DMS53 treated with DMSO at 0.1 percent for 48 hours (cell line): ENCODE measurements at regions not wholly inside any gene's neighbourhood (a gene's known extent, or its start where the extent isn't known, plus 50 kb on each side); places are given as distances from the start of the nearest gene placed in this dataset.
"Not testable (repeated sequence)": the region's sequence is repeated elsewhere in the genome, so short reads cannot be mapped to it uniquely, and the experiment has no call there.

Experiments
- DNase-seq: peaks from one replicate; lab custom pipeline; 2025; ENCODE audit not compliant: unreplicated experiment; lab: John Stamatoyannopoulos, UW

- no peak for DNase-seq
Measured at GRCh38 chr3:88657459-88657858, 450.0 kb upstream of the EPHA3 start.

- DNase-seq = no peak
Measured at GRCh38 chr3:88661433-88661824, 446.0 kb upstream of the EPHA3 start.

GRCh38 chr3:88668180-88668579 is 439.2 kb upstream of the EPHA3 start:
- no peak for DNase-seq

DNA sequence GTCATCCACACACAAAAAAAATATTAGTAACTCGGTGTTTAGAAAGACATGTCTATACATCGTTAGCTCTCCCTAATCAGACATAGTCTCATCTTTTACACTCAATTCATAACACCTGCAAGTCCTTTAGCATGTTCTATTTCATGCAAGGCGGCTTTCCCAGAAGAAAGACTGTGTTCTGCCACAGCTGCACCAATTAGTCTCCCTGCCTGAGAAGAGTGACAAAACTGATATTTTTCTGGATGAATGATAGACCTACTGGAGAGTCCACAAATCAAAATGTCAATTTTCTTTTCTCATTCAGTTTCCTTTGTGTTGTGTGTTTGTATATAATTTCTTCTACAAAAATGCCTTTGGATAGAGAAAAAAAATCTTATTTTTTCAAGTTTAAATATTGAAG is 435.8 kb upstream of the EPHA3 start:
- DNase-seq = no peak

- DNase-seq = no peak
Measured at GRCh38 chr3:88677298-88677697, 430.1 kb upstream of the EPHA3 start.

DNA sequence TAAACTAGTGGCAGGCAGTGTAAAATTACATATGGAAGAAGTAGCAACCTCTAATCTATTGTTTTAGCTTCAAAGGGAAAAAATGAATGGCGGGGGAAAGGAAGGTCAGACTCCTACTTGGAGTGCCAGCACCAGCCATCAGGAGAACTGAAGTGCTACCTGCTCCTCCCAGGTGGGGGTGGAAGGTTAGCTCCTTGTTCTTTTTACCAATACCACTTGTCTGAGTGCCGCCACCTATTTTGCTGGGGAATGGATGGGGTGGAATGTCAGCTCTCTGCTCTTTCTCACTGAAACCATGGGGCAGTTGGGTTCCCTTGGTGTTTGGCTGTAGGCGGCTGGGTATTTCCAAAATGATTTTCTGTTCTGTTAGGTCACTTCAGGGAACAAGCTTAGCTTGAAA is 428.7 kb upstream of the EPHA3 start:
- no peak for DNase-seq

GRCh38 chr3:88690287-88690686 is 417.1 kb upstream of the EPHA3 start:
- no peak for DNase-seq

GRCh38 chr3:88691081-88691480 is 416.3 kb upstream of the EPHA3 start:
- DNase-seq = no peak

DNA sequence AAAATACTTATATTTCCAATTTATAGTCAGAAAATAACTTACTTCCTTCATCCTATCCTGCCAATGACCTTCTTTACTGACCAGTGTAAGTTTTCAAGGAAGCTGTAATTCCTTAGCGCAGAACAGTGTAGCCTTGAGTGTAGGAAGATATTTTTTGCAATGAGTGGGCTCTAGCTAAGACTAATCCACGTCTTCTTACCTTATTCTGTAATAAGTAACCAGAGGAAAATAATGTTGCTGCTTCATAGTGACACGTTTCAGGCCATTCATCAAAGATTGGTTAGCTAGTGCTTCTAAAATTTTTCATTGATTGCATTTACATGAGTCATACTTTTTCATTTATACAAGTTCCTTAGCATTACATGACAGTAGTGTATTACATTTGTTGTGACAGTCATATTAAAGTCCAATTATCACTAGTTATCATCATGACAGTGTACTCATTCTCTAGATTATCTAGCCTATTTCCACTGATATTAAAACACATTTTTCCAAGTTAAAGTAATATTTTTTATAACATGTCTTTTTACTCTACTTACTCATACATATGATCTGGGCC is 403.8 kb upstream of the EPHA3 start:
- DNase-seq = no peak

- DNase-seq = no peak
Measured at GRCh38 chr3:88704338-88704737, 403.1 kb upstream of the EPHA3 start.

DNA sequence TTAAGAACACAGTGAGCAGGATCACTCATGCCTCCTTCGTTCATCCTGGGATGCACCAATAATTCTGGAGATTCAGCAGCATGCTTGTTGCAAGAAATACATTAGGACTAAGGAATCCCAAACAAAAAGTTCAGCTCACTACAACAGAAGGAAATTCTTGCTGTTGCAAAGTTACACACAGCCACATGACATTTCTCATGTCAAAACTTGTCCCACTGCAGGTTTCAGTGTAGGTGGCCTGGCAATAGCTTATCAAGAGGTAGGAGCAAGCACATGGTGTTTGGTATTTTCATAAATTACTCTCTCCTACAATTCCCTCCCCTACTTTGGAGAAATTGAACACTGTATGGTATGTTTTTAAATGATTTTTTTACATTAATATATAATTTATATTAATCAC is 399.6 kb upstream of the EPHA3 start:
- DNase-seq = no peak

GRCh38 chr3:88712552-88712951 is 394.9 kb upstream of the EPHA3 start:
- DNase-seq = no peak

DNA sequence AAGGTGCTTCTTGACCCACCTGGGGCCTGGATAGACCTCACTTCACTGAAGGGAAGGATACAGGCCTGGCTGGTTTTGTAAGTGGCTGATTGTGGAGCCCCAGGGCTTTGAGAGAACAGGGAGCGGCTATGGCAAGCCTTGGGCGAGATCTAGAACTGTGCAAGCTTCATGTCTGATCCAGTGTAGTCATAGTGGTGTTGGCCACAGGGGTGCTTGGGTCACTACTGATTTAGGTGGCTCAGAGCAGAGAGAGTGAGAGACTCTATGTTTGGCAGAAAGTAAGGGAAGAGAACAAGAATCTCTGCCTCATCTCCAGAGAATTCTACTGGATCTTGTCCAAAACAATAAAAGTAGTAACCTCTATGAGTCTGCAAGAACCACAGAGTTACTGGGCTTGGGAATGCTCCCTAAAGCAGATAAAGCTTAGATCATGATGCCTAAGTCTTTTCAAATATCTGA is 394.2 kb upstream of the EPHA3 start:
- DNase-seq = no peak

GRCh38 chr3:88725440-88726165 is 381.8 kb upstream of the EPHA3 start:
- no peak for DNase-seq

GRCh38 chr3:88732186-88732585 is 375.2 kb upstream of the EPHA3 start:
- no peak for DNase-seq

DNA sequence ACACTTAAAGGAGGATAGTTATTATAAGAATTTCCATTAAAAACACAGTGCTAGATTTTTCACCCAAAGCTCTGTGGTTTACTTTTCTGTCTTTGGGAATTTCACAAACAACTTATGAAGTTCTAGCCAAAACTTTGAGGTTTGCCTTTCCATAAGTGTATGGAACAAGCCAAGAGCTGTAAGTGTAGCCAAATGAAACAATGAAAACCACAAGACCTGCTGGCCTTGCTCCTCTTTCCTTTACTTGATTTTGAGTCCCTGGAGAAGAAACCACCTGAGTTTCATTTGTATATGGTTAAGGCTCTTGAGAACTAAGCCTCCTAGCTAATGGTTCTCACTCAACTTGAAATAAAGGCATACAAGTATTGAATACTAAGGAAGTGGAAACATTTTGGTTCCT is 365.3 kb upstream of the EPHA3 start:
- DNase-seq = no peak

GRCh38 chr3:88742674-88743507 is 364.5 kb upstream of the EPHA3 start:
- DNase-seq = no peak

DNA sequence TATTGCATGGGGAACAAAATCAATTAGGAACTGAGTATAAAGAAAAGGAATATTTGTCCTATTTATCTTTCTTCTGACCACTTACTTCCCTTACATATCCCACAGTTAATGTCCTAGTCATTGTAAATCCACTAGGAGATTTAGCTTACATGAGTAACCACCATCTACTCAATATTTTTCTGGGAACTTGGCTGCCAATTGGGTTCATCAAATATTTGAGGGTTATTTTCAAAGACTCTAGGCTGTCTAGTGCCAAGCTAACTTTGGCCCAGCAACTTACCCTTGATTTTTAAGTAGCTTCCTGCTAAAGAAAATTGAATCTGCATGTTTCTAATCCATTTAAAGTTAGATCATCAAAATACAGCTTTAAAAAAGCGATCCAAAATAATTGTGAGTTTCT is 362.5 kb upstream of the EPHA3 start:
- no peak for DNase-seq

- not testable (repeated sequence) for DNase-seq
Measured at GRCh38 chr3:88747145-88747544, 360.3 kb upstream of the EPHA3 start.

GRCh38 chr3:88758676-88759075 is 348.7 kb upstream of the EPHA3 start:
- DNase-seq = no peak

DNA sequence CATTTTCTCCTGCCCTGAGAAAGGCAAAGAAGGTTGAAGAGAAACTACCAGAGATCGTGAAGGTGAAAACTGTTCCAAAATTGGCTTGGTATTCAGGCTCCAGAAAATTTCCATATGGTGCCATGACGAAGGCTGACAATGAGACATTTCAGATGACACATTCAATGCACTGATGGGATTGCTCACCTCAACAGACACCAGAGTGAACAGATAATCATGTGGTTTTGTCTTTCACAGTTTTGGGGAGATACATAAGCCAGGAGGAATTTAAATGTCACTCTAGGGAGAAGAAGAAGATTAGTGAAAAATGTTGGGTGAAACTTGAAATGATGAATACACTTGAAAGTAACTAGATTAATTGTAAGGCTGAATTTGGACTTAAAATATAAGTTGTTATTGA is 339.7 kb upstream of the EPHA3 start:
- DNase-seq = no peak

GRCh38 chr3:88773766-88774165 is 333.7 kb upstream of the EPHA3 start:
- no peak for DNase-seq
